Activated CD8-positive, alpha-beta T cell treated with anti-CD3 and anti-CD28 coated beads, Interleukin-2, amount 10 ng/mL, durations not matched to agents 7 days and 5 days (primary cell): ENCODE measurements at regions not wholly inside any gene's neighbourhood (a gene's known extent, or its start where the extent isn't known, plus 50 kb on each side); places are given as distances from the start of the nearest gene placed in this dataset.

Experiments used
- ATAC-seq: fragments of 150-1000 bp; cut with Tn5 transposase; one replicate; pipeline ENCODE4 v1.10.0; 2021; ENCODE audit warnings: moderate library complexity
- CTCF ChIA-PET: fragments of 350-600 bp; sonication (Branson Sonifier 250); formaldehyde crosslinking; loops from one replicate; lab custom pipeline; 2021; ENCODE audit warnings: antibody characterized with exemption; lab: Charles Lee
- POLR2A ChIA-PET: fragments of 350-600 bp; sonication (Branson Sonifier 250); formaldehyde crosslinking; loops from one replicate; lab custom pipeline; 2021; ENCODE audit warnings: antibody characterized with exemption; lab: Charles Lee
- DNase-seq: peaks from one replicate; pipeline ENCODE4 v3.0.0-alpha.2; 2020
- H3K27ac Mint-ChIP-seq: one replicate; pipeline ENCODE4 v1.8.0; 2021; ENCODE audit warnings: mild to moderate bottlenecking, mixed read lengths
- H3K27me3 Mint-ChIP-seq: one replicate; pipeline ENCODE4 v1.8.0; 2021; ENCODE audit warnings: low read depth, mixed read lengths
- H3K36me3 Mint-ChIP-seq: one replicate; pipeline ENCODE4 v1.8.0; 2021; ENCODE audit warnings: low read depth, mixed read lengths
- H3K4me1 Mint-ChIP-seq: one replicate; pipeline ENCODE4 v1.8.0; 2021; ENCODE audit warnings: low read depth, mixed read lengths
- H3K4me3 Mint-ChIP-seq: one replicate; pipeline ENCODE4 v1.8.0; 2021; ENCODE audit warnings: mild to moderate bottlenecking, mixed read lengths
- H3K9me3 Mint-ChIP-seq: one replicate; pipeline ENCODE4 v1.8.0; 2022; ENCODE audit warnings: mixed read lengths; ENCODE audit not compliant: insufficient read depth

- ATAC-seq (no peak), DNase-seq (no peak)
- no peak overlapping the region for H3K27ac Mint-ChIP-seq
- H3K4me1 Mint-ChIP-seq, result no peaks in the 10 kb centered on the region
- ChIA-PET POLR2A (no interaction called here), CTCF (no interaction called here)
- no peaks in the 10 kb centered on the region for H3K9me3 Mint-ChIP-seq
- H3K36me3 Mint-ChIP-seq, result no peaks in the 10 kb centered on the region
- H3K4me3 Mint-ChIP-seq, result no peak overlapping the region
- H3K27me3 Mint-ChIP-seq, result no peaks in the 10 kb centered on the region
Measured at GRCh38 chr20:19821606-19822005, 63.5 kb downstream of the RIN2 start.

GRCh38 chr20:19823216-19823615 lies 65.2 kb downstream of the RIN2 start:
- Mint-ChIP-seq H3K9me3 (no peaks in the 10 kb centered on the region), H3K4me3 (no peak overlapping the region), H3K27me3 (no peaks in the 10 kb centered on the region), H3K4me1 (peaks cover 4% of the 10 kb centered on the region), H3K36me3 (no peaks in the 10 kb centered on the region), H3K27ac (no peak overlapping the region)
- ChIA-PET CTCF (no interaction called here), POLR2A (no interaction called here)
- no peak for ATAC-seq
- DNase-seq, result no peak

- DNase-seq (no peak), ATAC-seq (no peak)
- no peaks in the 10 kb centered on the region for H3K9me3 Mint-ChIP-seq
- no peaks in the 10 kb centered on the region for H3K36me3 Mint-ChIP-seq
- H3K27me3 Mint-ChIP-seq, result no peaks in the 10 kb centered on the region
- ChIA-PET POLR2A (no interaction called here), CTCF (no interaction called here)
- no peak overlapping the region for H3K27ac Mint-ChIP-seq
- no peak overlapping the region for H3K4me3 Mint-ChIP-seq
- peaks cover 11% of the 10 kb centered on the region for H3K4me1 Mint-ChIP-seq
Measured at GRCh38 chr20:19823971-19824370, 65.9 kb downstream of the RIN2 start.

GRCh38 chr20:19824861-19825260 lies 66.8 kb downstream of the RIN2 start:
- POLR2A ChIA-PET, result no interaction called here

GRCh38 chr20:19826179-19826914 lies 68.3 kb downstream of the RIN2 start:
- Mint-ChIP-seq H3K4me1 (peaks cover 14% of the 10 kb centered on the region), H3K36me3 (no peaks in the 10 kb centered on the region), H3K27ac (no peak overlapping the region), H3K27me3 (no peaks in the 10 kb centered on the region), H3K4me3 (no peak overlapping the region), H3K9me3 (no peaks in the 10 kb centered on the region)
- CTCF ChIA-PET, result no interaction called here
- POLR2A ChIA-PET, result no interaction called here
- no peak for ATAC-seq
- no peak for DNase-seq

More at GRCh38 chr20:19824861-19825260, 66.8 kb downstream of the RIN2 start:
- DNase-seq, result no peak
- peaks cover 14% of the 10 kb centered on the region for H3K4me1 Mint-ChIP-seq
- no peaks in the 10 kb centered on the region for H3K9me3 Mint-ChIP-seq
- H3K36me3 Mint-ChIP-seq, result no peaks in the 10 kb centered on the region
- no peaks in the 10 kb centered on the region for H3K27me3 Mint-ChIP-seq
- no peak for ATAC-seq
- H3K4me3 Mint-ChIP-seq, result no peak overlapping the region
- H3K27ac Mint-ChIP-seq, result no peak overlapping the region
- CTCF ChIA-PET, result no interaction called here

- DNase-seq (no peak), ATAC-seq (no peak)
- ChIA-PET CTCF (interaction anchor here (1.0 to 1.4 kb wide), 5 partner anchors 10 to 135 kb away, joined by 3 to 5 read pairs (median 4); no protein-coding TSS in a partner anchor), POLR2A (no interaction called here)
- Mint-ChIP-seq H3K36me3 (no peaks in the 10 kb centered on the region), H3K4me1 (peaks cover 15% of the 10 kb centered on the region), H3K27me3 (no peaks in the 10 kb centered on the region), H3K9me3 (no peaks in the 10 kb centered on the region), H3K27ac (no peak overlapping the region), H3K4me3 (no peak overlapping the region)
Measured at GRCh38 chr20:19827818-19828217, 69.8 kb downstream of the RIN2 start.

- CTCF ChIA-PET, result interaction anchor here (1.0 to 1.4 kb wide), 5 partner anchors 10 to 135 kb away, joined by 3 to 5 read pairs (median 4); no protein-coding TSS in a partner anchor
- Mint-ChIP-seq H3K27ac (no peak overlapping the region), H3K36me3 (no peaks in the 10 kb centered on the region), H3K27me3 (no peaks in the 10 kb centered on the region), H3K9me3 (no peaks in the 10 kb centered on the region), H3K4me3 (no peak overlapping the region), H3K4me1 (peaks cover 17% of the 10 kb centered on the region)
- POLR2A ChIA-PET, result no interaction called here
- peak; percentile 44 for DNase-seq
- ATAC-seq, result peak; percentile 74
Measured at GRCh38 chr20:19828232-19828631, 70.2 kb downstream of the RIN2 start.

- ChIA-PET POLR2A (no interaction called here), CTCF (no interaction called here)
- ATAC-seq (no peak), DNase-seq (no peak)
- no peak overlapping the region for H3K27ac Mint-ChIP-seq
- no peaks in the 10 kb centered on the region for H3K27me3 Mint-ChIP-seq
- H3K9me3 Mint-ChIP-seq, result no peaks in the 10 kb centered on the region
- no peaks in the 10 kb centered on the region for H3K36me3 Mint-ChIP-seq
- H3K4me3 Mint-ChIP-seq, result no peak overlapping the region
- peaks cover 17% of the 10 kb centered on the region for H3K4me1 Mint-ChIP-seq
Measured at GRCh38 chr20:19830211-19830785, 72.2 kb downstream of the RIN2 start.

GRCh38 chr20:19832875-19833274 lies 74.8 kb downstream of the RIN2 start:
- Mint-ChIP-seq H3K27me3 (no peaks in the 10 kb centered on the region), H3K9me3 (no peaks in the 10 kb centered on the region), H3K4me3 (no peak overlapping the region), H3K4me1 (peaks cover 17% of the 10 kb centered on the region), H3K27ac (no peak overlapping the region), H3K36me3 (no peaks in the 10 kb centered on the region)
- ATAC-seq, result no peak
- no peak for DNase-seq
- POLR2A ChIA-PET, result no interaction called here
- CTCF ChIA-PET, result no interaction called here

GRCh38 chr20:19833395-19833794 lies 75.3 kb downstream of the RIN2 start:
- DNase-seq (no peak), ATAC-seq (no peak)
- Mint-ChIP-seq H3K4me1 (peaks cover 11% of the 10 kb centered on the region), H3K9me3 (no peaks in the 10 kb centered on the region), H3K27ac (no peak overlapping the region), H3K4me3 (no peak overlapping the region), H3K36me3 (no peaks in the 10 kb centered on the region), H3K27me3 (no peaks in the 10 kb centered on the region)
- CTCF ChIA-PET, result no interaction called here
- POLR2A ChIA-PET, result no interaction called here

- H3K36me3 Mint-ChIP-seq, result no peaks in the 10 kb centered on the region
- no peaks in the 10 kb centered on the region for H3K9me3 Mint-ChIP-seq
- ATAC-seq (no peak), DNase-seq (no peak)
- peaks cover 3% of the 10 kb centered on the region for H3K4me1 Mint-ChIP-seq
- H3K4me3 Mint-ChIP-seq, result no peak overlapping the region
- H3K27me3 Mint-ChIP-seq, result no peaks in the 10 kb centered on the region
- ChIA-PET CTCF (no interaction called here), POLR2A (no interaction called here)
- H3K27ac Mint-ChIP-seq, result no peak overlapping the region
Measured at GRCh38 chr20:19834287-19834686, 76.2 kb downstream of the RIN2 start.

- no peak for ATAC-seq
- Mint-ChIP-seq H3K27ac (no peak overlapping the region), H3K27me3 (no peaks in the 10 kb centered on the region), H3K36me3 (no peaks in the 10 kb centered on the region), H3K4me3 (no peak overlapping the region), H3K4me1 (peaks cover 3% of the 10 kb centered on the region), H3K9me3 (no peaks in the 10 kb centered on the region)
- CTCF ChIA-PET, result no interaction called here
- POLR2A ChIA-PET, result no interaction called here
- DNase-seq, result no peak
Measured at GRCh38 chr20:19834783-19835182, 76.7 kb downstream of the RIN2 start.
